Endothelial cell of umbilical vein (primary cell): ENCODE measurements at regions not wholly inside any gene's neighbourhood (a gene's known extent, or its start where the extent isn't known, plus 50 kb on each side); places are given as distances from the start of the nearest gene placed in this dataset.

Source experiments
- BruUV-seq: library from RNA; stranded (reverse); fragments of 400-500 nt; replicated peaks from 2 replicates; lab custom pipeline; 2021; lab: Mats Ljungman, UMichigan
- CTCF ChIA-PET: fragments of 300-600, 350-600 bp; sonication (Branson Sonifier 250); formaldehyde crosslinking; loops from one replicate; lab custom pipeline; 2021; ENCODE audit warnings: antibody characterized with exemption, inconsistent platforms; lab: Charles Lee
- POLR2A ChIA-PET: fragments of 300-600, 350-600 bp; sonication (Branson Sonifier 250); formaldehyde crosslinking; loops from one replicate; lab custom pipeline; 2021; ENCODE audit warnings: antibody characterized with exemption, inconsistent platforms; lab: Charles Lee
- DNase-seq: peaks from one replicate; pipeline ENCODE4 v3.0.0-alpha.2; 2011; ENCODE audit warnings: low read depth, low spot score
- FAIRE-seq: peaks from 2 replicates; lab custom pipeline; 2011; peaks lifted over from hg19 to GRCh38; lab: Jason Lieb, UNC
- H2AFZ ChIP-seq: 2 replicates; pipeline ENCODE4 v1.6.0; 2012; ENCODE audit warnings: low read depth, low read length, control low read depth, inconsistent platforms
- H3K27ac ChIP-seq: 2 replicates; pipeline ENCODE4 v1.5.1; 2011; ENCODE audit warnings: low read depth, mild to moderate bottlenecking, control low read depth, low read length, moderate library complexity; ENCODE audit not compliant: insufficient read depth
- H3K27me3 ChIP-seq, 2 experiments: 2 replicates each; pipeline versions ENCODE4 v1.6.0 to v1.6.1; 2011; ENCODE audit warnings: low read length in 2 of 2, mixed read lengths in 1 of 2; ENCODE audit not compliant: control insufficient read depth in 2 of 2, insufficient read depth in 2 of 2
- H3K36me3 ChIP-seq, 2 experiments: 2 replicates in 1 of 2; 3 replicates in 1 of 2; pipeline ENCODE4 v1.5.1; 2011; ENCODE audit warnings: low read length in 2 of 2, mild to moderate bottlenecking in 1 of 2, moderate library complexity in 1 of 2; ENCODE audit not compliant: control insufficient read depth in 2 of 2, insufficient read depth in 2 of 2; ENCODE audit errors: extremely low read depth in 1 of 2
- H3K4me1 ChIP-seq: 3 replicates; pipeline ENCODE4 v1.5.1; 2011; ENCODE audit warnings: mild to moderate bottlenecking, low read length; ENCODE audit not compliant: control insufficient read depth, insufficient read depth; ENCODE audit errors: extremely low read depth
- H3K4me2 ChIP-seq: 2 replicates; pipeline ENCODE4 v1.6.1; 2011; ENCODE audit warnings: low read length, control low read depth, mixed read lengths; ENCODE audit not compliant: insufficient read depth
- H3K4me3 ChIP-seq, 3 experiments: fragments of 200-600 bp in 1 of 3; sonication (generic), shearing (Covaris generic) in 1 of 3; replicated peaks in 1 of 3; 2 replicates each; pipeline ENCODE4 v1.5.1; 2011 to 2016; ENCODE audit warnings: control low read depth in 3 of 3, low read length in 3 of 3, mild to moderate bottlenecking in 2 of 3, inconsistent platforms in 1 of 3, low read depth in 1 of 3, moderate library complexity in 1 of 3; ENCODE audit not compliant: insufficient read depth in 1 of 3
- H3K79me2 ChIP-seq: 2 replicates; pipeline ENCODE4 v1.6.0; 2012; ENCODE audit warnings: low read length, inconsistent platforms; ENCODE audit not compliant: control insufficient read depth, insufficient read depth
- H3K9ac ChIP-seq: replicated peaks from 2 replicates; pipeline ENCODE3; 2011; ENCODE audit warnings: low read length, control low read depth; ENCODE audit not compliant: insufficient read depth; ENCODE audit errors: extremely low read depth
- H3K9me1 ChIP-seq: replicated peaks from 3 replicates; pipeline ENCODE4 v1.6.0; 2011; ENCODE audit warnings: mild to moderate bottlenecking, low read length; ENCODE audit not compliant: control insufficient read depth, insufficient read depth; ENCODE audit errors: extremely low read depth
- H3K9me3 ChIP-seq: replicated peaks from 2 replicates; pipeline ENCODE4 v1.5.1; 2012; ENCODE audit warnings: low read length, inconsistent platforms; ENCODE audit not compliant: control insufficient read depth, insufficient read depth
- H4K20me1 ChIP-seq: replicated peaks from 2 replicates; pipeline ENCODE3; 2011; ENCODE audit warnings: mild to moderate bottlenecking, low read length; ENCODE audit not compliant: control insufficient read depth, insufficient read depth; ENCODE audit errors: extremely low read depth
- CTCF ChIP-seq, 2 donors: IDR thresholded peaks; 1 replicate in 1 of 2; 2 replicates in 1 of 2; pipeline ENCODE4 v1.5.1; 2011; ENCODE audit warnings: low read length in 2 of 2, mild to moderate bottlenecking in 2 of 2, moderate library complexity in 2 of 2, control low read depth in 1 of 2, inconsistent platforms in 1 of 2, low read depth in 1 of 2; ENCODE audit not compliant: insufficient read depth in 1 of 2; ENCODE audit errors: extremely low read depth in 1 of 2
- EZH2 ChIP-seq: IDR thresholded peaks from 2 replicates; pipeline ENCODE4 v1.6.1; 2012; ENCODE audit warnings: borderline replicate concordance, low read depth, mild to moderate bottlenecking, moderate library complexity, low read length, inconsistent platforms; ENCODE audit not compliant: severe bottlenecking
- FOS ChIP-seq: IDR thresholded peaks from 2 replicates; pipeline ENCODE4 v1.6.1; 2011; ENCODE audit warnings: mild to moderate bottlenecking, low read length, moderate library complexity, borderline replicate concordance; ENCODE audit not compliant: insufficient read depth
- GATA2 ChIP-seq: IDR thresholded peaks from 2 replicates; pipeline ENCODE4 v1.7.0; 2011; ENCODE audit warnings: low read depth, mild to moderate bottlenecking, moderate library complexity, mixed read lengths, low read length; ENCODE audit not compliant: insufficient read length, insufficient read depth
- JUN ChIP-seq: IDR thresholded peaks from 2 replicates; pipeline ENCODE4 v1.6.1; 2011; ENCODE audit warnings: borderline replicate concordance, low read depth; ENCODE audit not compliant: insufficient read length, insufficient read depth
- MAX ChIP-seq: IDR thresholded peaks from 2 replicates; pipeline ENCODE4 v1.6.1; 2011; ENCODE audit not compliant: insufficient read depth, insufficient read length
- MYC ChIP-seq: IDR thresholded peaks from one replicate; pipeline ENCODE4 v1.6.1; 2011; ENCODE audit warnings: mild to moderate bottlenecking, low read depth, low read length
- POLR2A ChIP-seq: IDR thresholded peaks from 2 replicates; pipeline ENCODE4 v1.6.1; 2012; ENCODE audit warnings: low read depth, mild to moderate bottlenecking, control low read depth, low read length
- POLR2AphosphoS5 ChIP-seq: IDR thresholded peaks from 2 replicates; pipeline ENCODE4 v1.6.1; 2012; ENCODE audit warnings: low read depth, mild to moderate bottlenecking, control low read depth, low read length, moderate library complexity; ENCODE audit not compliant: insufficient read depth
- dilution Hi-C: fragments of 300-500 bp; cut with MboI; formaldehyde crosslinking; loops from one replicate; pipeline ENCODE4 v1.15.0; 2019; ENCODE audit warnings: low sequenced_read_pairs; ENCODE audit not compliant: extremely low pct_ligation_motif_present
- intact Hi-C: fragments of 100-400 bp; cut with micrococcal nuclease; formaldehyde crosslinking; loops from one replicate; pipeline ENCODE4 v1.10.0; 2022

GRCh38 chr1:56284928-56285327, 294.4 kb downstream of the PLPP3 start:
- TF ChIP-seq EZH2 = no peak
- TF ChIP-seq CTCF (IDR thresholded peaks at IDR 0.05; ENCODE audit: extremely low read depth in 1 of 2, insufficient read depth in 1 of 2, low read depth in 1 of 2, low read length in 2 of 2) = no peak
- no peak for TF ChIP-seq FOS
- no peak for TF ChIP-seq POLR2AphosphoS5
- TF ChIP-seq MAX = no peak
- no peak for TF ChIP-seq JUN
- TF ChIP-seq GATA2 = no peak
- TF ChIP-seq POLR2A = no peak
- no peak for TF ChIP-seq MYC
- Histone ChIP-seq H3K4me3 (no peak overlapping the region), H3K9ac (no peak overlapping the region), H3K27me3 (no peaks in the 10 kb centered on the region), H3K4me1 (peaks cover 10% of the 10 kb centered on the region), H2AFZ (no peak overlapping the region), H3K36me3 (no peaks in the 10 kb centered on the region), H3K9me1 (no peaks in the 10 kb centered on the region), H4K20me1 (no peaks in the 10 kb centered on the region), H3K27ac (no peak overlapping the region), H3K79me2 (no peaks in the 10 kb centered on the region), H3K9me3 (no peaks in the 10 kb centered on the region), H3K4me2 (no peak overlapping the region)
- intact Hi-C loops (no loop called here), dilution Hi-C loops (no loop called here)
- no TSS peak for BruUV-seq
- ChIA-PET POLR2A (no interaction called here), CTCF (interaction anchor here (1.2 kb wide), 1 partner anchor 909 kb away, joined by 3 read pairs; no protein-coding TSS in a partner anchor)
- FAIRE-seq (no peak), DNase-seq (no peak)
